ENCODE measurements at regions not wholly inside any gene's neighbourhood (a gene's known extent, or its start where the extent isn't known, plus 50 kb on each side); places are given as distances from the start of the nearest gene placed in this dataset.
"Not testable (repeated sequence)": the region's sequence is repeated elsewhere in the genome, so short reads cannot be mapped to it uniquely, and the experiment has no call there.

GRCh38 chr3:177787279-177788041 is 590.2 kb upstream of the TBL1XR1 start:
- no peak for DNase-seq (ENCODE audit: low spot score)

DNA sequence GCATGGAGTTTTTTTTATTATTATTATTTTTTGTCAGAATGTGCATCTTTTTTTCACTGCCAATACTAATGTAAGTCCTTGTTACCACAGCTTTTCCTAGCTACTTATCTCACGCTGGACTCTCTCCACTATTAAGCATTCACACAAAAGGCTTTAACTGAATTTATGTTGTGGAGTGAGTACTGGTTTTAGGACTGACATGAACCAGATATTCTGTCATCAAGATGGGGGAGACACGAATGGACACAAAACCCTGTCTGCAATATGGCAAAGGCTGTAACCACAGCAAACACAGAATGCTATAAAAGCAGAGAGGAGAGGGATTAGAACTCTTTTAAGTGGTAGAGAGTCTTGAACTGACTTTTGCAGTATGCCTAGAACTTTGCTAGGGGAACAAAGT is 592.2 kb upstream of the TBL1XR1 start:
- no peak for DNase-seq (ENCODE audit: low spot score)

DNA sequence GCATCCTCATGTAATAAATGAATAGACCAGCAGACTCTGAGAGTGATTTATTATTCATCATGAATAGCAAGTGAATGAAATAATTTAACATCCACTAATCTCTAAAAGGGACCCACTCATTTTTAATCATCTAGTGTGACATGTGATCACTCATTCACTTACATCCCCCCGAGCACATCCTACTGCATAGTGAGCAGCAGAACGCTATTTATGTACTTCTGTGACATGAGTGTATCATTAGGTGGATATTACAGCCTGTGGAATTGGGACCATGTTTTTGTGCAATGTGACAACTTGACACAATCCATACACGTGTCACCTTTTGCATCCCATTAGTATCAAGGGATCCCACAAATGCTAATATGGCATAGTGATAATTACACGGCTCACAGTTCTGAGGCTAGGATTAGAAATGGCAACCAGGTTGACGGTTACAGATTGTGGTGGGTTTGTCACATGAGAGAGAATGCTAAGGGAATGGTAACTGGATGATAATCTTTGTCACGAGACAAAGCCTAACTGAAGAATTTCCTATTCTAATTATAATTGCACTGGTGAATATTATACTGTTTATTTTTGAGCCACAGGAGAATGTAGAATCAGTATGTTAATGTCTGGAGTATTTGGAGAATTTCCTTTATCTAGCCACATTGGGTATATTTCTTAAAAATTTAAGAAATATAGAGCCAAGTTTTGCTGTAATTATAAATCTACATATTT is 595.2 kb upstream of the TBL1XR1 start:
- DNase-seq (ENCODE audit: low spot score), result no peak

- DNase-seq (ENCODE audit: low spot score), result no peak
These were observed 596.2 kb upstream of the TBL1XR1 start for GRCh38 chr3:177793451-177793850.

GRCh38 chr3:177795216-177795615 is 597.9 kb upstream of the TBL1XR1 start:
- no peak for DNase-seq (ENCODE audit: low spot score)

DNA sequence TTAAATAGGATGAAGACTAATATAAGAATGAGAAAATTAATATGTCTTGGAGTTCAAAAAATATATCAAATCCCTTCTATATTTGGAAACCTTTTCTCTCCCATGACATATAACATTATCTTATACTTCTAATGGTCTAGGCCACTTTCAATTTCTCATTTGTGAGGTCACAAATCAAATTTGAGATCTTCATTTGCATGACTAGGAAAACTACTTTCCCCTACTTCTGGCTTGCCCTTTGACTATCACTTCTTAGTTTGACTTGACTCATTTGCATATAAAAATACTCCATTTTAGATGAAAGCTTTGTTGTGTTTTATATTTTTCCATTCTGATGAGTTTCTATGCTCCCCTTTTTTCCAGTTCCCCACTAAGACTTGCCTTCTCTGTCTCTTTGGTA is 598.6 kb upstream of the TBL1XR1 start:
- no peak for DNase-seq (ENCODE audit: low spot score)

- not testable (repeated sequence) for DNase-seq (ENCODE audit: low spot score)
These were observed 602.9 kb upstream of the TBL1XR1 start for GRCh38 chr3:177800147-177800546.

DNA sequence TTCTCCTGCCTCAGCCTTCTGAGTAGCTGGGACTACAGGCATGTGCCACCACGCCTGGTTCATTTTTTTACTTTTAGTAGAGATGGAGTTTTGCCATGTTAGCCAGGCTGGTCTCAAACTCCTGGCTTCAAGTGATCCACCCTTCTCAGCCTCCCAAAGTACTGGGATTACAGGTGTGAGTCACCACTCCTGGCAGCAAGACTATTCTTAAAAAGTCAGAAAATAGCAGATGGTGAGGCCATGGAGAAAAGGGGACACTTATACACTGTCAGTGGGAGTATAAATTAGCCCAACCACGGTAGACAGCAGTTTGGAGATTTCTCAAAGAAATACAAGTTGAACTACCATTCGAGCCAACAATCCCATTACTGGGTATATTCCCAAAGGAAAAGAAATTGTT is 603.3 kb upstream of the TBL1XR1 start:
- DNase-seq (ENCODE audit: low spot score), result no peak

DNA sequence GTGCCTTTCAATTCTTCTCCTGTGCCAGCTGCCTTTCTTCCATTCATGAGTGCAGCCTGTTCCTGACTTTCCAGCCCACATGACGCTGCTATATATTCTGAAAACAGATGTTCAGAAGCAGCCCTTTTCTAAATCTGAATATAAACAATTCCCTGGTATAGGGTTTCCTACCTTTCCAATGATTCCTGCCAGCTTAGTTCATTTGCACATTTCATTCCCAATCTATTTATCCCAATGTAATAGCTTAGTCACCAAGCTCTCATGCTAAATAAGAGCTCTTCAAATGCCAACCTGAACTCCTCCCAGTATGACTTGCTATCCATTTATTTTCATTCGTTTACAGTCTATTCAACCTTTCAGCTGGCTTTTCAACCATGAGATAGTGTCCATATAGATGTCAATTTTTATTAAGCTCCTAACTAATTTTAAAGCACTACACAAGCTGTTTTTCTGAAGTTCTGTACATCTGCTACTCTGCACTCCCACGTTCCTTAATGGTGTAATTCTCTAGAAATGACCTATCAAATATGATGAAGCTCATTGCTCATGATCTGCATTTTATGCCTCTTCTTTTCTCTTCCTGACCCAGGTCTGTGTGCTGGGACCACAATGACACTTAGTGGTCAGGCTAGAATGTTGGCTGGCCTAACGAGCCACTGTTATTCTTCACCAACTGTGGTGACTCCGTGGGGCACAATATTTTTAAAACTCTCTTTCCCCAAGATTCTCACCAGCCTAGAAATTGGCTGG is 605.0 kb upstream of the TBL1XR1 start:
- no peak for DNase-seq (ENCODE audit: low spot score)

- no peak for DNase-seq (ENCODE audit: low spot score)
These were observed 606.2 kb upstream of the TBL1XR1 start for GRCh38 chr3:177803500-177803899.

DNA sequence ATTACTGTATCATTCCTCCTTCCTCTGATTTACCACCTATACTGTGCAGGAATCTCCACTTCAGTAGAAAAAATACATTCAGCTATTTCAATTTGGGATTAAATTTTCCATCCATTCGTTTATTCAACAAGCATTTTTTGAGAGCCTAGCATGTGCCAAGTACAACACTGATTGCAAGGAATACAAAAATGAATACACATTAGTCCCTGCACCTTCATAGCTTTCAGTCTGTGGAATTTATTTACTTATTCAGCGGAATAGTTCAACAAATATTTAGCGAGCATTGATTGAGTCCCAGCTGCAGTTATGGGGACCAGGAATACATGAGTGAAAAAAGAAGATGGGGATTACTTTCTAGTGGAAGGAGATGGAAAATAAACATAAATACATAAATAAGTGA is 606.8 kb upstream of the TBL1XR1 start:
- DNase-seq (ENCODE audit: low spot score), result no peak

- DNase-seq (ENCODE audit: low spot score), result no peak
These were observed 607.4 kb upstream of the TBL1XR1 start for GRCh38 chr3:177804646-177805045.

- no peak for DNase-seq (ENCODE audit: low spot score)
These were observed 610.0 kb upstream of the TBL1XR1 start for GRCh38 chr3:177807150-177807875.

DNA sequence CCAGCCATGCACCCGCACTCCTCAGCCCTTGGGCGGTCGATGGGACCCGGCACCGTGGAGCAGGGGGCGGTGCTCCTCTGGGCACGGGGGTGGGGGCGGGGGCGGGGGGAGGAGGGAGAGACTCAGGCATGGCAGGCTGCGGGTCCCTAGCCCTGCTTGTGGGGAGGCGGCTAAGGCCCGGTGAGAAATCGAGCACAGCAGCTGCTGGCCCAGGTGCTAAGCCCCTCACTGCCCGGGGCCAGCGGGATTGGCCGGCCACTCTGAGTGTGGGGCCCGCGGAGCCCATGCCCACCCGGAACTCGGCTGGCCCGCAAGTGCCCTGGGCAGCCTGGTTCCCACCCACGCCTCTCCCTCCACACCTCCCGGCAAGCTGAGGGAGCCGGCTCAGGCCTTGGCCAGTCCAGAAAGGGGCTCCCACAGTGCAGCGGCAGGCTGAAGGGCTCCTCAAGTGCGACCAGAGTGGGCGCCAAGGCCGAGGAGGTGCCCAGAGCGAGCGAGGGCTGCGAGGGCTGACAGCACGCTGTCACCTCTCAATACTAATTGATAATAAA is 611.7 kb upstream of the TBL1XR1 start:
- not testable (repeated sequence) for DNase-seq (ENCODE audit: low spot score)

GRCh38 chr3:177810162-177810623 is 612.9 kb upstream of the TBL1XR1 start:
- no peak for DNase-seq (ENCODE audit: low spot score)

DNA sequence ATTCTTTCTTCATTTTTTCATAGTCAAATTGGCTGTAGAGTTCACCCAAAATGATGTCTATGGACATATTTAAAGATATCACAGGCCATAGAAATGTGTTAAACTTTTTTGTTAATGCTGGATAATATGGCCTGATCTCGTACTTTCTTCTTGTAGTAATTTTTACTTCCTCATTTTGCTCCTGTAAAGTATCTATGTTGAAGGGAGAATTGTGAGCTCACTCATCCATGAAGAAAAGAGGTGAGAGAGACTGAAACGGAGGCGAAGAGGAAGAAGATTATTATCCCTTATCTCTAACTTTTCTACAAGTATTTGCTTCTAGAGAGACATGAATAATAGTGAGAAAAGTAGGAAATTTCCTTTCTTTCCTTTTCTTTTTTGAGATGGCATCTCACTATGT is 613.8 kb upstream of the TBL1XR1 start:
- DNase-seq (ENCODE audit: low spot score), result no peak

DNA sequence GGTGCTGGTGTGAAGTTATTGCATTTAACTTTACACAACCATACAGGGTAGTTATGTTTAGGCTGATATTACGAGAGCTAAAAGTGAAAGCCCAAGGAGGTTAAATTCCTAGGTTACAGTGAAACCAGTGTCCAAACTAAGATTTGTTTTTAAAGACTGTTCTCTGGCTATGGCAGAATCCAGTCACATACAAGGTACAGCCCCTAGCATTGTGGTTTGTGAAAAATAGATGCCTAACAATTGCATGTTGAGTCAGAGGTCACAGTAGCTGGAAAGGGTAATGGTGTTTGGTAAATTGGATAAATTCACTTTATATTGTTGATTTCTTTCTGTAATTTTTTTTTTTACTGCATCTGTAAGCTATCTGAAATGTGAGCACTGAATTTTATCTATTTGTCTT is 614.6 kb upstream of the TBL1XR1 start:
- DNase-seq (ENCODE audit: low spot score), result no peak

DNA sequence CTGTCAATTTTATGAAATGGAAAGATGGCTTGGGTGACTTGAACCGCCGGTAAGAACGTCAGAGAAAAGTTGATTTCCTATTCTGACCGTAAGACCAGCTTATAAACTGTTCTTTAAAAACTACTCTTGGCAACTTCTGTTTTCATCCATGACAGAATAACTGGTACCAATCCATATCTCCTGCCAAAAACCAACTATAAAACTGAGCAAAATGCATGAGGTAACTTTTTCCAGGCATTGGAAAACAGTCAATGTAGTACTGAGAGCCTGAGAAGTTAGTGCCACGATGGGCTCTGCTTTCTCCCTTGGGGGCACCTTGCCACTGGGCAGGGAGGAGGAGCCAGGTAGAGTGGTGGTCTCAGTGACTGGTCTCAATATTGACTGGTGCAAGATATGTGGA is 615.2 kb upstream of the TBL1XR1 start:
- DNase-seq (ENCODE audit: low spot score), result no peak

- no peak for DNase-seq (ENCODE audit: low spot score)
These were observed 616.0 kb upstream of the TBL1XR1 start for GRCh38 chr3:177813322-177813721.

GRCh38 chr3:177816667-177817208 is 619.5 kb upstream of the TBL1XR1 start:
- no peak for DNase-seq (ENCODE audit: low spot score)

DNA sequence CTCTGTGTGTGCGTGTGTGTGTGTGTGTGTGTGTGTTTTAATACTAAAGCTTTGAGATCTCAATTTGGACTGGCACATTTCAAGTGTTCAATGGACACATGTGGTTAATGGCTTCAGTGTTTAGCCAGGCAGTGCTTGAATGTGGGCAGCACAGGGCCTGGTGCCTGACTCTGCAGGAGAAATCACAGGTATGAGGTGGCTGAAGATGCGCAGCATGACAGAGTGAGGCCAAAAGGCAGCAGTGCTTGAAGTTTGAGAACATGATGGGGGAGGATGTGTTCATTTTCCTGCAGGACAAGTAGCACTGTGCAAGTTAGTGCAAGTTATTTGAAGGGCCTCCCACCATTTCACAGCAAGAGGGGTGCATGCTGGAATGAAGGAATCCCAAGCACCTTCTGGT is 620.5 kb upstream of the TBL1XR1 start:
- no peak for DNase-seq (ENCODE audit: low spot score)
